H1 (cell line): ENCODE measurements at regions not wholly inside any gene's neighbourhood (a gene's known extent, or its start where the extent isn't known, plus 50 kb on each side); places are given as distances from the start of the nearest gene placed in this dataset.

Experiments used
- CTCF ChIA-PET: fragments of 300-600 bp; sonication (Branson Sonifier 250); formaldehyde crosslinking; loops from one replicate; lab custom pipeline; 2021; ENCODE audit not compliant: partially characterized antibody; lab: Charles Lee
- POLR2A ChIA-PET: fragments of 300-600 bp; sonication (Branson Sonifier 250); formaldehyde crosslinking; loops from one replicate; lab custom pipeline; 2021; ENCODE audit warnings: inconsistent platforms; ENCODE audit not compliant: partially characterized antibody; lab: Charles Lee
- DNase-seq, 2 experiments: peaks; one replicate each; pipeline versions ENCODE4 v3.0.0 to v3.0.0-alpha.2; 2010 to 2022; ENCODE audit warnings: low spot score in 2 of 2, low read depth in 1 of 2, mixed read lengths in 1 of 2
- FAIRE-seq: peaks from 2 replicates; lab custom pipeline; 2011; peaks lifted over from hg19 to GRCh38; lab: Jason Lieb, UNC
- H2AFZ ChIP-seq: 2 replicates; pipeline ENCODE4 v1.8.1; 2012; ENCODE audit warnings: low read length, inconsistent platforms
- H2AK5ac ChIP-seq: 2 replicates; pipeline ENCODE4 v1.6.1; 2013; ENCODE audit warnings: low read depth, low read length
- H2BK120ac ChIP-seq: replicated peaks from 2 replicates; pipeline ENCODE3; 2013; ENCODE audit warnings: low read depth, low read length, inconsistent platforms
- H2BK12ac ChIP-seq: 2 replicates; pipeline ENCODE4 v1.6.1; 2013; ENCODE audit warnings: low read depth, low read length
- H2BK15ac ChIP-seq: 2 replicates; pipeline ENCODE4 v1.6.1; 2013; ENCODE audit warnings: low read length
- H2BK20ac ChIP-seq: 2 replicates; pipeline ENCODE4 v1.6.1; 2013; ENCODE audit warnings: low read length
- H2BK5ac ChIP-seq: 2 replicates; pipeline ENCODE4 v1.6.1; 2013; ENCODE audit warnings: low read depth, low read length
- H3K14ac ChIP-seq: 2 replicates; pipeline ENCODE4 v1.6.1; 2013; ENCODE audit warnings: inconsistent platforms; ENCODE audit not compliant: insufficient read length
- H3K18ac ChIP-seq: 2 replicates; pipeline ENCODE4 v1.6.1; 2013; ENCODE audit warnings: low read length; ENCODE audit errors: extremely low read depth
- H3K23ac ChIP-seq: 2 replicates; pipeline ENCODE4 v1.6.1; 2013; ENCODE audit warnings: inconsistent platforms; ENCODE audit not compliant: insufficient read length
- H3K23me2 ChIP-seq: 2 replicates; pipeline ENCODE4 v1.6.1; 2013; ENCODE audit warnings: low read depth, low read length
- H3K27ac ChIP-seq: 2 replicates; pipeline ENCODE4 v1.6.1; 2011; ENCODE audit warnings: low read depth, low read length, inconsistent platforms
- H3K27me3 ChIP-seq, 4 experiments: replicated peaks in 1 of 4; 1 replicate in 1 of 4; 2 replicates in 3 of 4; pipeline versions ENCODE4 v1.6.1 to v1.8.1; 2011 to 2013; ENCODE audit warnings: low read length in 3 of 4, mild to moderate bottlenecking in 3 of 4, inconsistent platforms in 2 of 4, mixed read lengths in 2 of 4, moderate library complexity in 1 of 4; ENCODE audit not compliant: control insufficient read depth in 3 of 4, insufficient read depth in 3 of 4; ENCODE audit errors: extremely low read depth in 1 of 4
- H3K36me3 ChIP-seq, 4 experiments: 2 replicates each; pipeline versions ENCODE4 v1.6.1 to v1.8.1; 2011 to 2013; ENCODE audit warnings: mild to moderate bottlenecking in 4 of 4, low read length in 3 of 4, moderate library complexity in 2 of 4, control low read depth in 1 of 4, inconsistent platforms in 1 of 4; ENCODE audit not compliant: insufficient read depth in 4 of 4, control insufficient read depth in 2 of 4
- H3K4ac ChIP-seq: replicated peaks from 2 replicates; pipeline ENCODE3; 2013; ENCODE audit warnings: low read length, low read depth, mixed read lengths, inconsistent platforms; ENCODE audit not compliant: insufficient read length
- H3K4me1 ChIP-seq, 4 experiments: replicated peaks in 1 of 4; 1 replicate in 1 of 4; 2 replicates in 3 of 4; pipeline versions ENCODE4 v1.6.1 to v1.8.1; 2011 to 2013; ENCODE audit warnings: low read length in 3 of 4, inconsistent platforms in 2 of 4, mixed read lengths in 1 of 4; ENCODE audit not compliant: insufficient read depth in 4 of 4, control insufficient read depth in 3 of 4
- H3K4me2 ChIP-seq, 2 experiments: 2 replicates each; pipeline versions ENCODE4 v1.6.1 to v1.8.1; 2011 to 2013; ENCODE audit warnings: low read depth in 2 of 2, low read length in 2 of 2, control low read depth in 1 of 2, inconsistent platforms in 1 of 2, mild to moderate bottlenecking in 1 of 2; ENCODE audit not compliant: insufficient read depth in 1 of 2
- H3K4me3 ChIP-seq, 4 experiments: fragments of 200-600, 300-600 bp in 1 of 4; sonication (generic), shearing (Covaris generic), sonication (Bioruptor Twin) in 1 of 4; 2 replicates each; pipeline versions ENCODE4 v1.5.1 to v1.8.1; 2011 to 2016; ENCODE audit warnings: low read length in 4 of 4, low read depth in 3 of 4, control low read depth in 2 of 4, inconsistent platforms in 2 of 4, mild to moderate bottlenecking in 2 of 4, mixed read lengths in 1 of 4, moderate library complexity in 1 of 4; ENCODE audit not compliant: insufficient read depth in 2 of 4; ENCODE audit errors: extremely low read depth in 1 of 4
- H3K56ac ChIP-seq: replicated peaks from 2 replicates; pipeline ENCODE3; 2013; ENCODE audit warnings: low read depth, mild to moderate bottlenecking, mixed read lengths, low read length, inconsistent platforms; ENCODE audit not compliant: insufficient read length
- H3K79me1 ChIP-seq: 2 replicates; pipeline ENCODE4 v1.6.1; 2013; ENCODE audit warnings: low read depth, low read length, control low read depth
- H3K79me2 ChIP-seq, 2 experiments: 2 replicates each; pipeline versions ENCODE4 v1.6.1 to v1.8.1; 2012 to 2013; ENCODE audit warnings: low read length in 2 of 2, mild to moderate bottlenecking in 2 of 2, inconsistent platforms in 1 of 2; ENCODE audit not compliant: insufficient read depth in 2 of 2, control insufficient read depth in 1 of 2
- H3K9ac ChIP-seq, 4 experiments: replicated peaks in 1 of 4; 1 replicate in 1 of 4; 2 replicates in 3 of 4; pipeline versions ENCODE4 v1.6.1 to v1.8.1; 2011 to 2013; ENCODE audit warnings: low read depth in 3 of 4, low read length in 3 of 4, control low read depth in 2 of 4, mild to moderate bottlenecking in 2 of 4, moderate library complexity in 2 of 4, inconsistent platforms in 1 of 4; ENCODE audit errors: extremely low read depth in 1 of 4
- H3K9me3 ChIP-seq, 2 experiments: 2 replicates each; pipeline versions ENCODE4 v1.6.1 to v1.8.1; 2012 to 2013; ENCODE audit warnings: mild to moderate bottlenecking in 2 of 2, moderate library complexity in 2 of 2, control low read depth in 1 of 2, inconsistent platforms in 1 of 2, low read depth in 1 of 2, low read length in 1 of 2, mixed read lengths in 1 of 2; ENCODE audit not compliant: insufficient read depth in 2 of 2
- H4K20me1 ChIP-seq, 2 experiments: replicated peaks in 1 of 2; 2 replicates each; pipeline versions ENCODE3 to v1.8.1; 2011 to 2013; ENCODE audit warnings: inconsistent platforms in 2 of 2, low read length in 2 of 2, mild to moderate bottlenecking in 1 of 2; ENCODE audit not compliant: insufficient read depth in 2 of 2, control insufficient read depth in 1 of 2
- H4K5ac ChIP-seq: 2 replicates; pipeline ENCODE4 v1.6.1; 2013; ENCODE audit warnings: low read length, low read depth, mixed read lengths, inconsistent platforms; ENCODE audit not compliant: insufficient read length
- H4K8ac ChIP-seq: 2 replicates; pipeline ENCODE4 v1.8.0; 2013; ENCODE audit warnings: mild to moderate bottlenecking, moderate library complexity, low read length, inconsistent platforms; ENCODE audit not compliant: insufficient read depth; ENCODE audit errors: extremely low read depth
- H4K91ac ChIP-seq: replicated peaks from 2 replicates; pipeline ENCODE3; 2013; ENCODE audit warnings: low read length, mixed read lengths, inconsistent platforms; ENCODE audit not compliant: insufficient read length
- HDAC6 ChIP-seq: IDR thresholded peaks from one replicate; pipeline ENCODE4 v1.7.1; 2012; ENCODE audit warnings: low read depth, mild to moderate bottlenecking, inconsistent platforms, low read length, moderate library complexity
- SRF ChIP-seq: IDR thresholded peaks from 2 replicates; pipeline ENCODE4 v1.6.1; 2011; ENCODE audit warnings: mild to moderate bottlenecking, low read depth, low read length, moderate library complexity
- WGBS, 2 experiments: shearing (Covaris generic) in 1 of 2; methylation state at CpG; one replicate each; pipeline versions ENCODE4 v1.1.6 to v1.1.7; 2013 to 2015; ENCODE audit warnings: low lambda C conversion rate in 2 of 2, mixed read lengths in 2 of 2, inconsistent platforms in 1 of 2, low coverage in 1 of 2, missing lambda C conversion rate in 1 of 2; ENCODE audit not compliant: insufficient replicate concordance in 2 of 2, insufficient coverage in 1 of 2, insufficient read length in 1 of 2; ENCODE audit errors: extremely low coverage in 1 of 2, missing lambda C conversion rate in 1 of 2; 5-methylcytosine and 5-hydroxymethylcytosine counted together

GRCh38 chr2:7813541-7814292 lies 868.1 kb upstream of the ID2 start:
- Histone ChIP-seq H3K27ac (no peak overlapping the region), H2BK12ac (no peak overlapping the region), H2AK5ac (no peak overlapping the region), H3K27me3 (no peaks in the 10 kb centered on the region), H3K9ac (no peak overlapping the region), H2BK120ac (no peak overlapping the region), H3K79me1 (no peaks in the 10 kb centered on the region), H3K56ac (no peak overlapping the region), H3K4me1 (no peaks in the 10 kb centered on the region), H3K79me2 (no peaks in the 10 kb centered on the region), H3K9me3 (no peaks in the 10 kb centered on the region), H3K14ac (no peak overlapping the region), H2BK5ac (no peak overlapping the region), H2BK15ac (no peak overlapping the region), H3K23ac (no peak overlapping the region), H3K4ac (no peak overlapping the region), H4K5ac (no peak overlapping the region), H2AFZ (no peak overlapping the region), H3K23me2 (peaks cover 3% of the 10 kb centered on the region; the same call in 1 of the 2 replicates), H3K18ac (no peak overlapping the region), H3K36me3 (no peaks in the 10 kb centered on the region), H3K4me3 (no peak overlapping the region), H4K8ac (no peak overlapping the region), H2BK20ac (no peak overlapping the region), H3K4me2 (no peak overlapping the region), H4K91ac (no peak overlapping the region), H4K20me1 (no peaks in the 10 kb centered on the region)
- FAIRE-seq (no peak), DNase-seq (no peak)
- ChIA-PET CTCF (interaction anchor here (1.0 to 1.9 kb wide), 4 partner anchors 11 to 716 kb away, joined by 3 to 4 read pairs (median 4); no protein-coding TSS in a partner anchor), POLR2A (no interaction called here)
- 94% methylated on average over 9 of the region's 9 CpGs; no CpG with 5 or more reads in 1 of the 2 experiments for WGBS, 2 experiments
- TF ChIP-seq HDAC6 (no peak), SRF (no peak)
